ENCODE measurements at regions not wholly inside any gene's neighbourhood (a gene's known extent, or its start where the extent isn't known, plus 50 kb on each side); places are given as distances from the start of the nearest gene placed in this dataset.

DNA sequence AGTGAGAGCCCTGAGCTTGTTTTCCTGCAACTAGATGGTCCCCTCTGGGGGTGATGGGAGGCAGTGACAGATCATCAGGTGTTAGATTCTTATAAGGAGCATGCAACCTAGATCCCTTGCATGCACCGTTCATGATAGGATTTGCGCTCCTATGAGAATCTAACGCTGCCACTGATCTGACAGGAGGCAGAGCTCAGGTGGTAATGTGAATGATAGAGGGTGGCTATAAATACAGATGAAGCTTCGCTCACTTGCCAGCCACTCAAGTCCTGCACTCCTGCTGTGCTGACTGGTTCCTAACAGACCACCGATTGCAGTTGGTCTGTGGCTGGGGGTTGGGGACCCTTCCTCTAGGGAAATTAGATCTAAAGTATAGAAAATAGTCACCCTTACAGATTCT, 290.6 kb upstream of the ADCY2 start:
- no peaks in the 10 kb centered on the region for H3K9me3 ChIP-seq (ENCODE audit: insufficient read depth in 2 of 2, low read depth in 1 of 2, low read length in 1 of 2)
- no peak overlapping the region for H2BK15ac ChIP-seq (ENCODE audit: low read length)
- no peak overlapping the region for H3K4me3 ChIP-seq (ENCODE audit: extremely low read depth in 1 of 4, insufficient read depth in 2 of 4, low read depth in 3 of 4, low read length in 4 of 4)
- no peaks in the 10 kb centered on the region for H3K79me1 ChIP-seq (ENCODE audit: low read depth, low read length)
- CTCF ChIA-PET (ENCODE audit: partially characterized antibody): no interaction called here
- no peak overlapping the region for H4K8ac ChIP-seq (ENCODE audit: extremely low read depth, insufficient read depth, low read length)
- no peak for TF ChIP-seq FOSL1 (IDR thresholded peaks at IDR 0.05; ENCODE audit: insufficient read depth, low read depth, low read length)
- no peak for TF ChIP-seq GABPA (IDR thresholded peaks at IDR 0.05; ENCODE audit: borderline replicate concordance, insufficient read depth, low read length)
- no peak for TF ChIP-seq CBX8 (IDR thresholded peaks at IDR 0.05; ENCODE audit: borderline replicate concordance, low read depth, low read length)
- TF ChIP-seq TAF7 (optimal IDR thresholded peaks at IDR 0.05; ENCODE audit: borderline replicate concordance, low read depth, low read length): no peak
- no peak for TF ChIP-seq ASH2L (IDR thresholded peaks at IDR 0.05; ENCODE audit: low read length)
- TF ChIP-seq TCF12 (IDR thresholded peaks at IDR 0.05; ENCODE audit: low read depth, low read length): no peak
- no peak for TF ChIP-seq RFX5 (IDR thresholded peaks at IDR 0.05; ENCODE audit: borderline replicate concordance, low read depth, low read length)
- no peak for TF ChIP-seq JUN (IDR thresholded peaks at IDR 0.05; ENCODE audit: low read depth, low read length)
- H3K14ac ChIP-seq (ENCODE audit: insufficient read length): no peak overlapping the region
- no peak overlapping the region for H2AK5ac ChIP-seq (ENCODE audit: low read depth, low read length)
- H2BK20ac ChIP-seq (ENCODE audit: low read length): no peak overlapping the region
- POLR2A ChIA-PET (ENCODE audit: partially characterized antibody): no interaction called here
- H3K79me2 ChIP-seq (ENCODE audit: control insufficient read depth in 1 of 2, insufficient read depth in 2 of 2, low read length in 2 of 2): no peaks in the 10 kb centered on the region
- no peak for DNase-seq (ENCODE audit: low read depth in 1 of 2, low spot score in 2 of 2)
- FAIRE-seq: no peak
- H3K4me2 ChIP-seq (ENCODE audit: insufficient read depth in 1 of 2, low read depth in 2 of 2, low read length in 2 of 2): no peak overlapping the region
- H3K9ac ChIP-seq (replicated peaks in 1 of 4; ENCODE audit: extremely low read depth in 1 of 4, low read depth in 3 of 4, low read length in 3 of 4): no peak overlapping the region
- no peak overlapping the region for H3K4ac ChIP-seq (replicated peaks; ENCODE audit: insufficient read length, low read depth, low read length)
- no peaks in the 10 kb centered on the region for H4K20me1 ChIP-seq (replicated peaks in 1 of 2; ENCODE audit: control insufficient read depth in 1 of 2, insufficient read depth in 2 of 2, low read length in 2 of 2)
- H2BK5ac ChIP-seq (ENCODE audit: low read depth, low read length): no peak overlapping the region
- no peak overlapping the region for H3K27ac ChIP-seq (ENCODE audit: low read depth, low read length)
- no peaks in the 10 kb centered on the region for H3K23me2 ChIP-seq (ENCODE audit: low read depth, low read length)
- H2AFZ ChIP-seq (ENCODE audit: low read length): no peak overlapping the region
- H3K4me1 ChIP-seq (replicated peaks in 1 of 4; ENCODE audit: control insufficient read depth in 3 of 4, insufficient read depth in 4 of 4, low read length in 3 of 4): peaks cover 0 to 3% (median 0%) of the 10 kb centered on the region in 4 experiments; a peak in 1 of 7 replicates
- H4K91ac ChIP-seq (replicated peaks; ENCODE audit: insufficient read length, low read length): no peak overlapping the region
- H3K27me3 ChIP-seq (replicated peaks in 1 of 4; ENCODE audit: control insufficient read depth in 3 of 4, extremely low read depth in 1 of 4, insufficient read depth in 3 of 4, low read length in 3 of 4): no peaks in the 10 kb centered on the region
- H3K18ac ChIP-seq (ENCODE audit: extremely low read depth, low read length): no peak overlapping the region
- H3K56ac ChIP-seq (replicated peaks; ENCODE audit: insufficient read length, low read depth, low read length): no peak overlapping the region
- no peaks in the 10 kb centered on the region for H3K36me3 ChIP-seq (ENCODE audit: control insufficient read depth in 2 of 4, insufficient read depth in 4 of 4, low read length in 3 of 4)
- no peak overlapping the region for H2BK120ac ChIP-seq (replicated peaks; ENCODE audit: low read depth, low read length)
- H2BK12ac ChIP-seq (ENCODE audit: low read depth, low read length): no peak overlapping the region
- H4K5ac ChIP-seq (ENCODE audit: insufficient read length, low read depth, low read length): no peak overlapping the region
- no peak overlapping the region for H3K23ac ChIP-seq (ENCODE audit: insufficient read length)
- WGBS, 2 experiments (ENCODE audit: extremely low coverage in 1 of 2, insufficient coverage in 1 of 2, insufficient read length in 1 of 2, insufficient replicate concordance in 2 of 2, low coverage in 1 of 2, low lambda C conversion rate in 2 of 2, missing lambda C conversion rate in 1 of 2): 87% methylated on average over 5 of the region's 5 CpGs; no CpG with 5 or more reads in 1 of the 2 experiments

Data from H1 (cell line).